NCI-H187 treated with DMSO at 0.1 percent for 48 hours (cell line): ENCODE measurements at regions not wholly inside any gene's neighbourhood (a gene's known extent, or its start where the extent isn't known, plus 50 kb on each side); places are given as distances from the start of the nearest gene placed in this dataset.

Source experiments
- DNase-seq: peaks from one replicate; lab custom pipeline; 2025; lab: John Stamatoyannopoulos, UW

GRCh38 chr9:107118863-107119624, 164.0 kb upstream of the RAD23B start:
- DNase-seq: no peak

GRCh38 chr9:107119735-107120134, 163.3 kb upstream of the RAD23B start:
- DNase-seq: no peak

- no peak for DNase-seq
These were observed 159.7 kb upstream of the RAD23B start for GRCh38 chr9:107123389-107123788.

- DNase-seq: no peak
These were observed 155.5 kb upstream of the RAD23B start for GRCh38 chr9:107127608-107128007.

GRCh38 chr9:107131108-107131799, 151.8 kb upstream of the RAD23B start:
- peak; percentile 59 for DNase-seq

GRCh38 chr9:107136296-107136695, 146.8 kb upstream of the RAD23B start:
- DNase-seq: no peak

- no peak for DNase-seq
These were observed 145.4 kb upstream of the RAD23B start for GRCh38 chr9:107137495-107138202.

GRCh38 chr9:107138261-107138992, 144.7 kb upstream of the RAD23B start:
- no peak for DNase-seq

GRCh38 chr9:107141967-107142366, 141.1 kb upstream of the RAD23B start:
- no peak for DNase-seq

- DNase-seq: no peak
These were observed 140.6 kb upstream of the RAD23B start for GRCh38 chr9:107142430-107142829.

GRCh38 chr9:107142896-107143603, 140.0 kb upstream of the RAD23B start:
- DNase-seq: no peak

- DNase-seq: no peak
These were observed 138.6 kb upstream of the RAD23B start for GRCh38 chr9:107144475-107144874.

GRCh38 chr9:107147134-107147533, 135.9 kb upstream of the RAD23B start:
- DNase-seq: no peak

GRCh38 chr9:107148216-107148615, 134.9 kb upstream of the RAD23B start:
- DNase-seq: no peak

GRCh38 chr9:107149756-107150155, 133.3 kb upstream of the RAD23B start:
- no peak for DNase-seq

- no peak for DNase-seq
These were observed 129.7 kb upstream of the RAD23B start for GRCh38 chr9:107153336-107153735.

- no peak for DNase-seq
These were observed 128.8 kb upstream of the RAD23B start for GRCh38 chr9:107154291-107154690.

GRCh38 chr9:107154766-107155165, 128.3 kb upstream of the RAD23B start:
- no peak for DNase-seq

- DNase-seq: no peak
These were observed 127.7 kb upstream of the RAD23B start for GRCh38 chr9:107155244-107155817.

GRCh38 chr9:107158321-107158720, 124.8 kb upstream of the RAD23B start:
- no peak for DNase-seq

- no peak for DNase-seq
These were observed 121.7 kb upstream of the RAD23B start for GRCh38 chr9:107161338-107161737.
